Stomach smooth muscle (tissue), 2 donors: ENCODE measurements at regions not wholly inside any gene's neighbourhood (a gene's known extent, or its start where the extent isn't known, plus 50 kb on each side); places are given as distances from the start of the nearest gene placed in this dataset.

ENCODE experiments used
- H3K27ac ChIP-seq: one replicate; pipeline ENCODE4 v1.7.0; 2013; ENCODE audit warnings: mild to moderate bottlenecking, low read length, inconsistent platforms
- H3K27me3 ChIP-seq, 2 donors: one replicate each; pipeline ENCODE4 v1.7.0; 2013; ENCODE audit warnings: low read length in 2 of 2; ENCODE audit not compliant: insufficient read depth in 2 of 2, control insufficient read depth in 1 of 2
- H3K36me3 ChIP-seq, 2 donors: one replicate each; pipeline ENCODE4 v1.7.0; 2013; ENCODE audit warnings: low read length in 2 of 2; ENCODE audit not compliant: control insufficient read depth in 2 of 2, insufficient read depth in 2 of 2
- H3K4me1 ChIP-seq: one replicate; pipeline ENCODE4 v1.7.0; 2013; ENCODE audit warnings: low read length; ENCODE audit not compliant: control insufficient read depth, insufficient read depth
- H3K4me3 ChIP-seq, 2 donors: one replicate each; pipeline ENCODE4 v1.7.0; 2013; ENCODE audit warnings: low read length in 2 of 2
- H3K9ac ChIP-seq, 2 donors: one replicate each; pipeline ENCODE4 v1.7.0; 2013; ENCODE audit warnings: low read length in 2 of 2, mild to moderate bottlenecking in 1 of 2
- H3K9me3 ChIP-seq, 2 donors: one replicate each; pipeline ENCODE4 v1.7.0; 2013; ENCODE audit warnings: low read length in 2 of 2; ENCODE audit not compliant: control insufficient read depth in 2 of 2
- donor health status: healthy.
- donor health status: Pancreatic carcinoma.

DNA sequence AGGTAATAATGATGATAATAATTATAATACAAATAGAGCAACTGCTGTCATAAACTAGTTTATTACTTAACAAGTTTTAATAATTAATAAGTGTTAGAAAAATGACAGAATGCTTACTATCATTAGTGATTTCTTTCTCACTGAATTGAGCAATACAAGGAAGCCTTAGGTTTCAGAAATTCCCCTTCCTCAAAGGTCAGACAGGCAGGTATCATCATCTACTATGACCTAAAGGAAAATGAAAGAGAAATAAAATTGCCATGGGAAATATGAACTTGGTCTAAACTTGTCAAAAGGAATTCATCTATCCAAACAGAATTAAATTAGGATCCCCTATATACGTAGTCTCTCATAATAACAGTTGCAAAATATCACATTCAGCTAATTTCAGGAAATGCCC is 56.3 kb upstream of the SLC7A11 start:
- no peaks in the 10 kb centered on the region for H3K4me1 ChIP-seq
- no peak overlapping the region for H3K9ac ChIP-seq
- H3K9me3 ChIP-seq, result no peaks in the 10 kb centered on the region
- H3K27ac ChIP-seq, result no peak overlapping the region
- H3K27me3 ChIP-seq, result no peaks in the 10 kb centered on the region
- H3K4me3 ChIP-seq, result no peak overlapping the region
- H3K36me3 ChIP-seq, result no peaks in the 10 kb centered on the region

- no peak overlapping the region for H3K27ac ChIP-seq
Observed at GRCh38 chr4:138297743-138298405, 55.7 kb upstream of the SLC7A11 start.

GRCh38 chr4:138292321-138292720 is 50.2 kb upstream of the SLC7A11 start:
- no peaks in the 10 kb centered on the region for H3K4me1 ChIP-seq
- no peaks in the 10 kb centered on the region for H3K36me3 ChIP-seq
- no peaks in the 10 kb centered on the region for H3K9me3 ChIP-seq
- no peak overlapping the region for H3K4me3 ChIP-seq
- no peak overlapping the region for H3K9ac ChIP-seq
- no peaks in the 10 kb centered on the region for H3K27me3 ChIP-seq
- H3K27ac ChIP-seq, result no peak overlapping the region

More at GRCh38 chr4:138297743-138298405, 55.7 kb upstream of the SLC7A11 start:
- Histone ChIP-seq H3K9ac (no peak overlapping the region), H3K36me3 (no peaks in the 10 kb centered on the region), H3K4me1 (no peaks in the 10 kb centered on the region), H3K9me3 (no peaks in the 10 kb centered on the region), H3K4me3 (no peak overlapping the region), H3K27me3 (no peaks in the 10 kb centered on the region)
